ENCODE measurements at regions not wholly inside any gene's neighbourhood (a gene's known extent, or its start where the extent isn't known, plus 50 kb on each side); places are given as distances from the start of the nearest gene placed in this dataset.

GRCh38 chr1:39107341-39108290 is 81.5 kb downstream of the NDUFS5 start:
- DNase-seq (ENCODE audit: low read depth in 2 of 2): no peak

GRCh38 chr1:39109644-39110043 is 83.5 kb downstream of the NDUFS5 start:
- DNase-seq (ENCODE audit: low read depth in 2 of 2): no peak

- DNase-seq (ENCODE audit: low read depth in 2 of 2): no peak
These were observed 84.2 kb downstream of the NDUFS5 start for GRCh38 chr1:39110325-39110851.

GRCh38 chr1:39110882-39111281 is 84.7 kb downstream of the NDUFS5 start:
- DNase-seq (ENCODE audit: low read depth in 2 of 2): no peak

GRCh38 chr1:39113109-39113743 is 87.1 kb downstream of the NDUFS5 start:
- no peak for DNase-seq (ENCODE audit: low read depth in 2 of 2)

- DNase-seq (ENCODE audit: low read depth in 2 of 2): no peak
These were observed 89.0 kb upstream of the MACF1 start for GRCh38 chr1:39115271-39116110.

GRCh38 chr1:39116116-39116607 is 88.3 kb upstream of the MACF1 start:
- no peak for DNase-seq (ENCODE audit: low read depth in 2 of 2)

- no peak for DNase-seq (ENCODE audit: low read depth in 2 of 2)
These were observed 87.4 kb upstream of the MACF1 start for GRCh38 chr1:39116860-39117728.

GRCh38 chr1:39117899-39118450 is 86.5 kb upstream of the MACF1 start:
- DNase-seq (ENCODE audit: low read depth in 2 of 2): no peak

GRCh38 chr1:39122056-39122455 is 82.4 kb upstream of the MACF1 start:
- no peak for DNase-seq (ENCODE audit: low read depth in 2 of 2)

GRCh38 chr1:39124282-39124681 is 80.2 kb upstream of the MACF1 start:
- no peak for DNase-seq (ENCODE audit: low read depth in 2 of 2)

GRCh38 chr1:39127513-39127912 is 77.0 kb upstream of the MACF1 start:
- no peak for DNase-seq (ENCODE audit: low read depth in 2 of 2)

GRCh38 chr1:39128126-39128525 is 76.4 kb upstream of the MACF1 start:
- DNase-seq (ENCODE audit: low read depth in 2 of 2): no peak

- no peak for DNase-seq (ENCODE audit: low read depth in 2 of 2)
These were observed 75.5 kb upstream of the MACF1 start for GRCh38 chr1:39128959-39129358.

- DNase-seq (ENCODE audit: low read depth in 2 of 2): no peak
These were observed 75.0 kb upstream of the MACF1 start for GRCh38 chr1:39129514-39129913.

- DNase-seq (ENCODE audit: low read depth in 2 of 2): no peak
These were observed 74.2 kb upstream of the MACF1 start for GRCh38 chr1:39130325-39130724.

- DNase-seq (ENCODE audit: low read depth in 2 of 2): no peak
These were observed 72.6 kb upstream of the MACF1 start for GRCh38 chr1:39131940-39132339.

- DNase-seq (ENCODE audit: low read depth in 2 of 2): no peak
These were observed 71.8 kb upstream of the MACF1 start for GRCh38 chr1:39132505-39133339.

- DNase-seq (ENCODE audit: low read depth in 2 of 2): no peak
These were observed 71.2 kb upstream of the MACF1 start for GRCh38 chr1:39133340-39133684.

Measured in stimulated activated CD8-positive, alpha-beta memory T cell treated with anti-CD3 and anti-CD28 coated beads, Interleukin-7, amount 100 ng/mL, for 1 hour (primary cell).